ENCODE measurements at regions not wholly inside any gene's neighbourhood (a gene's known extent, or its start where the extent isn't known, plus 50 kb on each side); places are given as distances from the start of the nearest gene placed in this dataset.

- no peak for TF ChIP-seq ATF3 (CRISPR knock-in tag; conservative IDR thresholded peaks at IDR 0.05)
- no peak for TF ChIP-seq CTCF (IDR thresholded peaks at IDR 0.05)
- no peak for TF ChIP-seq NR1H2 (CRISPR knock-in tag; IDR thresholded peaks at IDR 0.05)
- TF ChIP-seq IRF1 (CRISPR knock-in tag; IDR thresholded peaks at IDR 0.05) = no peak
- no peak for TF ChIP-seq MAX (CRISPR knock-in tag; IDR thresholded peaks at IDR 0.05)
- no peak for TF ChIP-seq ATF6 (CRISPR knock-in tag; IDR thresholded peaks at IDR 0.05)
- no peak for TF ChIP-seq ZNF121 (CRISPR knock-in tag; IDR thresholded peaks at IDR 0.05)
These were observed 63.2 kb upstream of the USP24 start for GRCh38 chr1:55278378-55278777.
